ENCODE measurements at regions not wholly inside any gene's neighbourhood (a gene's known extent, or its start where the extent isn't known, plus 50 kb on each side); places are given as distances from the start of the nearest gene placed in this dataset.

- no peak for DNase-seq (ENCODE audit: low spot score)
- intact Hi-C loops (cut with DNase I): no loop called here
Observed at GRCh38 chr16:73290258-73290657, 242.3 kb upstream of the ZFHX3 start.

GRCh38 chr16:73289232-73289631 is 241.3 kb upstream of the ZFHX3 start:
- intact Hi-C loops (cut with DNase I): no loop called here
- DNase-seq (ENCODE audit: low spot score): no peak

- intact Hi-C loops (cut with DNase I): no loop called here
- DNase-seq (ENCODE audit: low spot score): no peak
Observed at GRCh38 chr16:73288520-73288919, 240.6 kb upstream of the ZFHX3 start.

DNA sequence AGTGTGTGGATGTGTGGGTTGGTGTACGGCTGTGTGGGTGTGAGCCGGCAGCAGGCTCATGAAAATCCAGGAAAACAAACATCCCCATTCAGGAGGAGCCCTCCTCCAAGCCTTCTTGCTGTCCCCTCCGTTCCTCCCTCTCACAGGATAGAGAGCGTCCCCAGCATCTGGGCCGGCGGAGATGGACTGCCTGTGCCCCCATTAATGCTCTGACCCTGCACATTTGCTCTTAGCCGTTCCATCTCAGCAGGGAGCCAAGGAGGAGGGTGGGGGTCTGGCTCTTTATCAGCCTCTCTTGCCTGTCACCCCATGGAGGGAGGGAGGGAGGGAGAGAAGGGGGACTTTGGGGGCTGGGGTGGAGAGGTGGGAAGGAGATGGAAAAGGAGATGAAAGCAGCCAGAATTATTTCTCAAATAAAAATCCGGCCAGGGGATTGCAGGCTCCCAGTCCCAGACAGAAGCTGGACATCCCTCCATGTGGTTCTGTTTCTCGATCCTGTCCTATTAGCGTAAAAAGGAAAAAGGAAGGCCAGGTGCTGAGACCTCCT is 240.0 kb upstream of the ZFHX3 start:
- intact Hi-C loops (cut with DNase I): no loop called here
- DNase-seq (ENCODE audit: low spot score): no peak

- intact Hi-C loops (cut with DNase I): no loop called here
- DNase-seq (ENCODE audit: low spot score): no peak
Observed at GRCh38 chr16:73286346-73287267, 238.7 kb upstream of the ZFHX3 start.

GRCh38 chr16:73285436-73286201 is 237.7 kb upstream of the ZFHX3 start:
- no peak for DNase-seq (ENCODE audit: low spot score)
- intact Hi-C loops (cut with DNase I): no loop called here

DNA sequence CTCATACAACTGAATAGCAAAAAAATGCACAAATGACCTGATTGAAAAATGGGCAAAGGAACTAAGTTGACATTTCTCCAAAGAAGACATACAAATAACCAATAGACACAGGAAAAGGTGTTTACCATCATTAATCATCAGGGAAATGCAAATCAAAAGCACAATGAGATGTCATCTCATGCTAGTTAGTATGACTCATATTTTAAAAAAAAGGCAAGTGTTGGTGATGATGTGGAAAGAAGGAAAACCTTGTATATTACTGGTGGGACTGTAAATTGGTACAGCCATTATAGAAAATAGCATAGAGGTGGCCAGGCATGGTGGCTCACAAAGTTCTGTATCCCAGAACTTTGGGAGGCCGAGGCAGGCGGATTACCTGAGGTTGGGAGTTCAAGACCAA is 232.5 kb upstream of the ZFHX3 start:
- intact Hi-C loops (cut with DNase I): no loop called here
- no peak for DNase-seq (ENCODE audit: low spot score)

GRCh38 chr16:73279451-73279850 is 231.5 kb upstream of the ZFHX3 start:
- no peak for DNase-seq (ENCODE audit: low spot score)
- intact Hi-C loops (cut with DNase I): no loop called here

DNA sequence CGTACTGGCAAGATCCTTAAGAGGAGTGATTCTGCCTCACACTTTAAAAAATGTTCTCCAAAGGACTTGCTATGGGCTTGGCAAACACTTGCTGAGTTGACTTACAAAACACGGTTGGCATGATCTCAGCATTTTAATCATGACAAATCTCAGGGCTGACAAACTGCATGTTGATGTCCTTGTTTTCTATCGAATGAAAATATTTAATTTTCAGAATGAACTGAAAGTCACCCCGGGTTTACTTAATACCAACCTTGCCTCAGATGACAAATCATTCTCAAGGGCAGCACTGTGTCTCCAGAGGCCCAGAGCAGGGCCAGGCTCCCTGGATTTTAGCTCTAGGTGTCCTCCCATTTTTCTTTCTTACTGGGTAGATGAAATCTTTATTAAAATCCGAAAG is 229.1 kb upstream of the ZFHX3 start:
- intact Hi-C loops (cut with DNase I): no loop called here
- DNase-seq (ENCODE audit: low spot score): no peak

DNA sequence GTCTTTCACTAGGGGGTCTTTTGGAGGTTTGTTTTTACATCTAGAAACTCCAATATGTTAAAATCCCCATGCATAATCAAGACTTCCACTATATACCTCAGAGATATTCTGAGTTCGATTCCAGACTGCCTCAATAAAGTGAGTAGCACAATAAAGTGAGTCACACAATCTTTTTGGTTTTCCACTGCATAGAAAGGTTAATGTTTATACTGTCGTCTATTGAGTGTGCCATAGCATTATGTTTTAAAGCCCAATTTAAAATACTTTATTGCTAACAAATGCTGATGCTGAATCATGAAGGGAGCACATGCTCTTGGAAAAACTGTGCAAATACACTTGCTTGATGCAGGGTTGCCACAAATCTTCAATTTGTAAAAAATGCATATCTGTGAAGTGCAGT is 227.5 kb upstream of the ZFHX3 start:
- DNase-seq (ENCODE audit: low spot score): no peak
- intact Hi-C loops (cut with DNase I): no loop called here

GRCh38 chr16:73275024-73275423 is 227.1 kb upstream of the ZFHX3 start:
- intact Hi-C loops (cut with DNase I): no loop called here
- DNase-seq (ENCODE audit: low spot score): no peak

- no peak for DNase-seq (ENCODE audit: low spot score)
- intact Hi-C loops (cut with DNase I): no loop called here
Observed at GRCh38 chr16:73274140-73274539, 226.2 kb upstream of the ZFHX3 start.

GRCh38 chr16:73268366-73268993 is 220.6 kb upstream of the ZFHX3 start:
- intact Hi-C loops (cut with DNase I): no loop called here
- DNase-seq (ENCODE audit: low spot score): no peak

DNA sequence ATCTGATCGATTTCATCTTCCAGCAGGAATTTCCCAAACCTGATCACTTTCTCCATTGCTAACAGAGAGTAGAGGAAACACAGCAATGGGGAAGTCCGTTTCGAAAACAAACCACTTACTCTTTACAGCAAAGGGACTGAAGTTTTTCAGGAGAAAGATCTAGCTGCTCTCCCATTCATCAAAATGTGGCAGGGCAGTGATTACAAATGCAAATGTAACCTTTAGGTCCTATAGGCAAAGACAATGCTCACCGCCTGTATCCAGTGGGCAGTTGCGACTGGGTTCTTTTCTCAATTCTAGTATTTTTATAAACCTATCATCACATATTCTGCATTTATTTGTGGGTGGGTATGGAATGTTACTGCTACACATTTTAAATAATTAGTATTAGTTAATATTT is 218.0 kb upstream of the ZFHX3 start:
- DNase-seq (ENCODE audit: low spot score): no peak
- intact Hi-C loops (cut with DNase I): no loop called here

- intact Hi-C loops (cut with DNase I): no loop called here
- no peak for DNase-seq (ENCODE audit: low spot score)
Observed at GRCh38 chr16:73265124-73265837, 217.4 kb upstream of the ZFHX3 start.

DNA sequence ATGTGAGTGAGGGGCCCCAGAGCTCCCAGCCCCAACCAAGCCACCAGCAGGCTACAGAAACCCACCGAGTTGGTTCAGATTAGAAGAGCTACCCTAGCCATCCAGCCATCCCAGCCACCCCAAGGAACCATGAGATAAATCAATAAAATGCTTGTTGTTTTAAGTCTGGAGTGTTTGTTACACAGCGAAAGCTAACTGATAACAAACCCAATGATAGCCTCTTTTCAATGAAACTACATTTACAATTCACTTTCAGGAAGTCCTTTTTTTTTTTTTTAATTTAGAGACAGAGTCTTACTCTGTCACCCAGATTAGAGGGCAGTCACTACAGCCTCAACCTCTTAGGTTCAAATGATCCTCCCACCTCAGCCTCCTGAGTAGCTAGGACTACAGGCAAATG is 215.0 kb upstream of the ZFHX3 start:
- no peak for DNase-seq (ENCODE audit: low spot score)
- intact Hi-C loops (cut with DNase I): no loop called here

- DNase-seq (ENCODE audit: low spot score): no peak
- intact Hi-C loops (cut with DNase I): no loop called here
Observed at GRCh38 chr16:73255031-73255430, 207.1 kb upstream of the ZFHX3 start.

DNA sequence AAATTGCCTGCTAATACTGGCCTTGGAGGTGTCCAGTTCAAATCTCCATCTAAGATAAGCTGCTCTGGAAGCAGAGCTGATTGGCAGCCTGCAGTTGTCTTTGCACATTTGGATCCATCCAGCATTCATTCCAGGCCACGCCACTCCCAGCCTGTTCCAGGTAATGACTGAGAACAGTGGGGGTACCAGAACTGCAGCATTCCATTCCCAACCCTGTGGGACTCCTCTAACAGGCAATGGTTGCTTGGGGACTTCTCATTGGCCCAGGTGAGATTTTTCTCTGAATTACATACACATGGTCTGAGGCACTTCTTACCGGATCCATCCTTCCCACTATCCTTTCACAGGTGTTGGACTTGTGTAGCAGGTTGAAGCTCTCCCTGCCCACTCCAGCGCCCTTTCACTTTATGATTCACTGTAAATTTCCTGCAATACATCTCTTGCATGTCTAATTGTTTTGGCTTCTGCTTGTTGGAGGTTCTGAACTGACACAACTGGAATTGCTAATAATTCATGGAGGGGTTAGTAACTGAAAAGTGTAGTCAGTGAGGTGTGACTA is 206.1 kb upstream of the ZFHX3 start:
- no peak for DNase-seq (ENCODE audit: low spot score)
- intact Hi-C loops (cut with DNase I): no loop called here

GRCh38 chr16:73252446-73252845 is 204.5 kb upstream of the ZFHX3 start:
- no peak for DNase-seq (ENCODE audit: low spot score)
- intact Hi-C loops (cut with DNase I): no loop called here

Measured in posterior vena cava (tissue), 2 donors.